GM21786 (cell line): ENCODE measurements at regions not wholly inside any gene's neighbourhood (a gene's known extent, or its start where the extent isn't known, plus 50 kb on each side); places are given as distances from the start of the nearest gene placed in this dataset.
A peak's percentile ranks its signal among the peaks of the same experiment; 100 is the strongest.
"Not testable (repeated sequence)": the region's sequence is repeated elsewhere in the genome, so short reads cannot be mapped to it uniquely, and the experiment has no call there.

Source experiments
- ATAC-seq: cut with Tn5 transposase; IDR thresholded peaks from one replicate; pipeline ENCODE4 v1.9.1; 2021; ENCODE audit not compliant: unreplicated experiment

- no peak for ATAC-seq
Observed at GRCh38 chr11:86861810-86862209, 61.5 kb downstream of the PRSS23 start.

GRCh38 chr11:86863476-86863875 lies 63.1 kb downstream of the PRSS23 start:
- no peak for ATAC-seq

DNA sequence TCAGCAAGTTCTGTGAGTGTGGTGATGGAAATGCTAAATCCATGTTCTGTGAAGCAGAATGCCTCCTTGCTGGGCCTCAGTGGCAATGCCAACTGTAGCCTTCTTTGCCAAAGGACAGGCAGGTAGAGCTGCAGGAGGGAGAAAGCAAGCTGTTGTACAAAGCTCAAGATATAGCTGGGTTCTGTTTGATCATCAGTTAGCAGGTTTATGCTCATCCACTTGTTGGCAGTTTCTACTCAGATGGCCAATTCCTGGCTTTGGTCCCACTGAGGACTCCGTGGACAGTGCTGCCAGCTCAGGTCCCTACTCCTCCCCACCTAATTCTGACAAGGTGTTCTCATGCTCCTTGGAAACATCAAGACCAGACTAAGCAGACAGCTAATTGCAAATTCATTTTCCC lies 65.1 kb downstream of the PRSS23 start:
- ATAC-seq: no peak

DNA sequence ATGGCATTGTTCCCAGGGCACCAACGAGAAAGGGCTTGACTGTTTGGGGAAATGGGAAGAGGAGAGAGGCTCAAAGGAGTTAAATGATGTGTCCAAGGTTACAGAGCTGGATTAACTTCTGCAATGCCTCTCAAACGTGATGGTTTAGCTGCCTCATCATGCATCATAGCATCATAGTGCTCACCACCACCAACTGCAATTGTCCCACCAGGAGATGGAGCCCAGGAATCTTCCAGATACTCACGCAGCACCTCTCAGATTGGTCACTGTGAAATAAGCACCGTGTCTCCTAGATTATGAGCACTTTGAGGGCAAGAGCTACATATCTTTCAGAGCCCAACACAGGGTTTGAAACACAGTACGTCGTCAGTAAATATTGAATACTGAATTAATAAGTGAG lies 69.2 kb downstream of the PRSS23 start:
- no peak for ATAC-seq

DNA sequence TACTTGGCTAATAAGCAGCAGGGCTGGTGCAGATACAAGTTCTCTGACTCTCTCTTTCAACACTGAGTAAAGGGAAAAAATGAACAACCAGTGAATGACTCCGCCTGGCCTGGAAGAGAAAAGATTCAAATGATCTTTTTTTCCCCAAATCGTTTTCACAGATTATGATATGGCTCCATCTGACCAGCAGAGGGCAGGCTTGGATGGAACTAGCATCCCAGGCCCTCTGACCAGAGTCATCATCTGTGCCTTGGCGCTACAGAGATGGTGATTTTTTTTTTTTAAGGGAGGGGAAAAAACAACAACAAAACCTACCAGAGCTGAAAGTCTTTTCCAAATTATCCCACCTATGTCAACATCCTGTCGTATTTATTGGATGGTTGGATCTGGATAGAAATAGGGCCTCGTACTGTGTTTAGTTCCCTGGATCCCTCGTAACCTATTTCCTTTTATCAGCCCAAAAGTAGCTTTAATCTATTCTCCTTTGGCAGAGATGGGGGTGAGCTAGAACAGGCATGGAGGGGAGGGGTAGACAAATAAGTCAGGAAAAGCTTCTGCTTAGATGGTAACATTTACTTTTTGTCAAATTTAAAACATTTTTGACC lies 69.7 kb downstream of the PRSS23 start:
- peak; percentile 71 for ATAC-seq

DNA sequence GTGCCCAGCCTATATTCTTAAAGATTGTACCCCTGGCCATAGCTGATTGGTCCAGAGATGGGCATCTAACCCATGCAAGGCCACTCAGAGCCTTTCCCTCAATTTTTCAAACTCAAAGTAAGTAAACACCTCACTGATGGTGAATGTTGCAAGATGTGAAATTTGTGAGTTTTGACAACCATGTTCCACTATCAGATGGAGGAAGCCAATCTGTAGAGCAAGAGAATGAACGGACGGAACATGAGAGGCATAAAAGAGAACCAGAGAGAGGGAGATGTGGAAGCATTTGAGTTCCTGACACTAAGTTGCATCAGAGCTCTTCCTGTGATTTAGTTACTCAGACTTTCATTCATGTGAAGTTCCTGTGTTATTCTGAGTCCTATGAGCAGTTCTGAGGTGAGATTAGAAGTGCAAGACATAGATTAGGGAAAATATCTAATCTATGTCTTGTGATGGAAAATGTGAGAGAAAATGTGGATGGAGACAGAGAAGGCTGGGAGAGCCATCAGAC lies 73.3 kb downstream of the PRSS23 start:
- ATAC-seq: no peak

- no peak for ATAC-seq
Observed at GRCh38 chr11:86874304-86875056, 74.1 kb downstream of the PRSS23 start.

- ATAC-seq: no peak
Observed at GRCh38 chr11:86876716-86877234, 76.4 kb downstream of the PRSS23 start.

DNA sequence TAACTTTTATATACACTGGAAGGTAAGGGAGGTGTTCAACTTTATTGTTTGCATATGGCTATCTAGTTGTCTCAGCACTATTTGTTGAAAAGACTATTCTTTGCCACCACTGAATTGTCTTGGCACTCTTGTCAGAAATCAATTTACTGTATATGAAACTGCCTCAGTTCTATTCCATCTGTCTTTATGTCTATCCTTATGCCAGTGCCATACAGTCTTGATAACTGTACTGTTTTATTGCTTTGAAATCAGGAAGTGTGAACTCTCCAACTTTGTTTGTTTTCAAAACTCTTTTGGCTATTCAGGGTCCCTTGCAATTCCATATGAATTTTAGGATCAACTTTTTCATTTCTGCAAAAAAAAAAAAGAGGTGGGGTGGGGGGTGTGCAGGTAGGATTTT lies 77.2 kb downstream of the PRSS23 start:
- no peak for ATAC-seq

DNA sequence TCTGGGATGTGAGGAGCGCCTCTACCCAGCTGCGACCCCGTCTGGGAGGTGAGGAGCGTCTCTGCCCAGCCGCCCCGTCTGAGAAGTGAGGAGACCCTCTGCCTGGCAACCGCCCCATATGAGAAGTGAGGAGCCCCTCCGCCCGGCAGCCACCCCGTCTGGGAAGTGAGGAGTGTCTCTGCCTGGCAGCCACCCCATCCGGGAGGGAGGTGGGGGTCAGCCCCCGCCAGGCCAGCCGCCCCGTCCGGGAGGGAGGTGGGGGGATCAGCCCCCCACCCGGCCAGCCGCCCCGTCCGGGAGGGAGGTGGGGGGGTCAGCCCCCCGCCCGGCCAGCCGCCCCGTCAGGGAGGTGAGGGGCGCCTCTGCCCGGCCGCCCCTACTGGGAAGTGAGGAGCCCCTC lies 76.0 kb downstream of the FZD4 start:
- ATAC-seq: not testable (repeated sequence)

GRCh38 chr11:86885311-86885710 lies 69.9 kb downstream of the FZD4 start:
- no peak for ATAC-seq

GRCh38 chr11:86888164-86889000 lies 66.8 kb downstream of the FZD4 start:
- no peak for ATAC-seq

- no peak for ATAC-seq
Observed at GRCh38 chr11:86889001-86889341, 66.2 kb downstream of the FZD4 start.

GRCh38 chr11:86891036-86891435 lies 64.2 kb downstream of the FZD4 start:
- no peak for ATAC-seq

GRCh38 chr11:86893235-86893634 lies 62.0 kb downstream of the FZD4 start:
- no peak for ATAC-seq
